Posterior cingulate gyrus (tissue), 11 donors: ENCODE measurements at regions not wholly inside any gene's neighbourhood (a gene's known extent, or its start where the extent isn't known, plus 50 kb on each side); places are given as distances from the start of the nearest gene placed in this dataset.
"Not testable (repeated sequence)": the region's sequence is repeated elsewhere in the genome, so short reads cannot be mapped to it uniquely, and the experiment has no call there.

Experiments used
- DNase-seq, 10 donors: peaks; one replicate each; pipeline versions ENCODE4 v3.0.0 to v3.0.0-alpha.2; 2020 to 2021; ENCODE audit warnings: mixed read lengths in 3 of 10
- intact Hi-C: fragments of 100-400 bp; cut with DNase I; formaldehyde crosslinking; loops from one replicate; pipeline ENCODE4 v1.15.1; 2023

DNA sequence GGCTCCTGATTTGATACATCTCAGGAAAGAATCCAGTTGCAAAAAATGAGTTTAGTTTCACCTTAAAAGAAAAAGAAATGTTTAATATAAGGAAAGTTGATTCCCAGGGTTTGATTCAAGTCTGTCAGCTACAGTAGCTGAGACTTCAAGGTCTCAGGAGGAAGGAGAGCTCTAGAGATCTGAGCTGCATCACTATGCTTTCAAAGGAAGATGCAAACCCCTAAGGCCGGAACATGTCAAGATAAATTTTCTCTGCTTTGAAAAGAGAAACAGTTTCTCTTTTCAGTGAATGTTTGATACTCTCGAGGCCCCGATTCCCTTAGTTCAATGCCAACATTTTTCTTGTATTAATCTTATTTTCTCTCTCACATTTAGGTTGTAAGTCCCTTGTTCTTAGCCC, 128.6 kb downstream of the RGPD3 start:
- DNase-seq: no peak
- intact Hi-C loops: no loop called here

DNA sequence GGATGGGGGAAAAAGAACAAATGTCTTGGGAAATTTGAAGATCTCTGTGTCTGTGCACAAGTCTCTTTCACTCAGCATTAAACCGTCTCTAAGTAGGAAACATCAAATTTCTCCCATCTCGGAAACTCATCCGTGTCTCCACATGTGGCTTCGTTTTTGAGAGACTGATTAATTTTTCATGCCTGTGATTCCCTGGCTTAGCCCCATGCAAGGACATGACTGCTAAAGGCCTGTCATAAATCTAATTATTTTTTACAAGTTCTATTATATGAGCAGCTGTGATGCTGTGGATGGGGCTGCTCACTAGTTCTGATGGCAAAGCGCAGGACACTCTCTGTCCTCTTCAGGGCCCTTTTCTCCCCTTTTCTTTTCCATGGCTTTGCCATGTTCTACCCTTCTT, 129.1 kb downstream of the RGPD3 start:
- intact Hi-C loops: no loop called here
- no peak for DNase-seq

DNA sequence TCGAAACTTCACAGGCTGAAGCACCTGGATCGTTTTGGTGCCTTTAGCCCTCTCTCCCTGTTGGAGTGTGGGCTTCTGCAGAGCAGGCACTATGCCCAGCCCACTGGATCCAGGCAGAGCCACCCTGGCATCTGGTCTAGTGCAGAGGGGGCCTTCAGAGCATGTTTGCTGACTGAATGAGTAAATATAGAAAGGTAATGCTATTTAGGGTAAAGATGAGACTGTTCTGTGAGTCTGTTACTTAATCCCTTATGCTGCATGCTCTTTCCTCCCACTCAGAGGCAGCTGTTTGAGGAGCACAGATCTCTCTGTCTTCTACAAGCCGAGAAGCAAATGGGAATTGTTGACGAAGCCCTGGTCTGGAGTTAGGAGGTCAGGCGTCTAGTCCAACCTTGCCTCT, 130.2 kb downstream of the RGPD3 start:
- DNase-seq: peak in 3 of 10 donors; percentile 8 to 75 (median 27)
- intact Hi-C loops: no loop called here

- no peak for DNase-seq
Measured at GRCh38 chr2:106336737-106337136, 131.5 kb downstream of the RGPD3 start.

GRCh38 chr2:106336108-106336507, 132.1 kb downstream of the RGPD3 start:
- intact Hi-C loops: no loop called here
- DNase-seq: no peak

More at GRCh38 chr2:106336737-106337136, 131.5 kb downstream of the RGPD3 start:
- intact Hi-C loops: no loop called here

DNA sequence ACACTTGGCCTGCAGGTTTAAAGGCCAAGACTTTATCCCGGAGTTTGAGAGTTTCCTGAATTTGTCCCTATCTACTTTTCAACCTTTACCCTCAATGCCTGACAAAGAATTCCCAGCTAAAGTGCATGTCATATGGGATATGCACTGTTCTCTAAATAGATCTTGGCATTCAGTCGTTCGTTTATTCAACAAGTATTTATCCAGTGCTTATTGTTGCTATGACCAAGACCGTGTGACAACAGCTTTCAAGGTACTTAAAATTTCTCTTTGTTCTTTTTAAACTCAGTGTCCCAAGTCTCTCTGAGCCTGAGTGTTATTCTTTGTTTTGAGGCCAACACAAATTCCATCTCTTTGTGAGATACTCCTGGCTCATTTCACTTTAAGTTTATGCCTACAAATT, 133.4 kb downstream of the RGPD3 start:
- intact Hi-C loops: no loop called here
- DNase-seq: no peak

GRCh38 chr2:106333253-106333873, 134.8 kb downstream of the RGPD3 start:
- intact Hi-C loops, DNase-seq: not testable (repeated sequence)

- intact Hi-C loops: no loop called here
- no peak for DNase-seq
Measured at GRCh38 chr2:106332054-106332453, 136.2 kb downstream of the RGPD3 start.

GRCh38 chr2:106330384-106331261, 136.5 kb upstream of the UXS1 start:
- intact Hi-C loops, DNase-seq: not testable (repeated sequence)

DNA sequence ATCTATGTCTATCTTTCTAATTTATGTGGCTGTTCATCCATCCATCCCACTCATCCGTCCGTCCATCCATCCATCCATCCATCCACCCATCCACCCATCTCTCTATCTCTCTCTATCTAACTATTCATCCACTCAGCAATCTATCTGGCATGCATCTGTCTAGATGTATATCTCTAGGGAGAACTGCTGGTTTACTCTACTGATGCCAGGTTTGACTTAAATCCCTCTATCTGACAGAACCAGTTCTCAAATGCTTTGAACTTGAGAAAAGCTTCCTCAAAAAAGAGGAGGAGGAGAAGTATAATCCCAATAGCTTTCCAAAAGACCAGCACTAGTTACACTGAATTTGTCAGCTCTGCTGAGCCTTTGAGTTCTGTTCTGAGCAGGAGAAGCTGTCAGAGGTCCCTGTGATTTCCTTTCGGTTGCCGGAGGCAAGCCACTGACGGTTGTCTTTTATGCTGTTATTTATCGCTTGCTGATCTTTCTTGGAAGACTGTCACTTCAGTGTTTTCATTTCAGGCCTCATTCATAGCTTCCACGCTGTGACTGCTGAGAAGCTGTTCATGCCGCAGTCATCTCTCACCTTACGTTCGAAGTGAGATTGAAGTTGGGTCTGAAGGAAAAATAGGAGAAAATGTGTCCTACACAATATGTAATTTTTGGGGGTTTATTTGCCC, 129.4 kb upstream of the UXS1 start:
- DNase-seq: no peak
- intact Hi-C loops: no loop called here

DNA sequence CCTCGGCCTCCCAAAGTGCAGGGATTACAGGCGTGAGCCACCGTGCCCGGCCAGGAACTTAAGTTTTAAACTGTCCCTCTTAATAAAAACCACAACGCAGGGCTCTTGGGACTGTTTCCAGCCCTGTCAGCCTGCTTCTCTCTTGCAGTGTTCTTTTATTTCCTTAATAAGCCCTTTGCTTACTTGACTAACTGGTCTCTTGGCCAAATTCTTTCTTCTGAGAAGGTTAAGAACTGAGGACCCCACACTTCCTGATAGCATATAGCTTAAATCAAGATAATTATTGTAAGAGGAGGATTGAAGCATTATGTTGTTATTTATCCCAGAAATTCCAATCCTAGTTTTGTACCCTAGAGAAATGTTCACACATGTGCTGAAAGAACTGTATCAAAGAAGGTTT, 128.2 kb upstream of the UXS1 start:
- intact Hi-C loops: no loop called here
- DNase-seq: no peak

- intact Hi-C loops: not testable (repeated sequence)
Measured at GRCh38 chr2:106320439-106320838, 126.3 kb upstream of the UXS1 start.

DNA sequence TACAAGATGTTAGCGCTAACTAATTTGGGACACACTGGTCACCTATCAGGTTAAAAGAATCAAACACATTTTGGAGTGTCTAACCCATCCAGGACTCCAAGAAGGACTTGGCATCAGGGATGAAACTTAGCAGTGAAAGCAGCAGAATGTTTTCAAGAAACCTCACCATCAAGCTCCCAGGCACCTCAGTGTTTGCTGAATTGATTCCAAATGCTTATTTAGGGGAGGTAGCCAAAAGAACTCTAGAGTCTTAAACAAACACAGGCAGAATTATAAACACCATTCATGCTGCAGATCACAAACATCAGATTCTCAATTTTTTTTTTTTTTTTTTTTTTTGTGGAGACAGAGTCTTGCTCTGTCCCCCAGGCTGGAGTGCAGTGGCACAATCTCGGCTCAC, 122.8 kb upstream of the UXS1 start:
- DNase-seq: no peak
- intact Hi-C loops: no loop called here

More at GRCh38 chr2:106320439-106320838, 126.3 kb upstream of the UXS1 start:
- not testable (repeated sequence) for DNase-seq

DNA sequence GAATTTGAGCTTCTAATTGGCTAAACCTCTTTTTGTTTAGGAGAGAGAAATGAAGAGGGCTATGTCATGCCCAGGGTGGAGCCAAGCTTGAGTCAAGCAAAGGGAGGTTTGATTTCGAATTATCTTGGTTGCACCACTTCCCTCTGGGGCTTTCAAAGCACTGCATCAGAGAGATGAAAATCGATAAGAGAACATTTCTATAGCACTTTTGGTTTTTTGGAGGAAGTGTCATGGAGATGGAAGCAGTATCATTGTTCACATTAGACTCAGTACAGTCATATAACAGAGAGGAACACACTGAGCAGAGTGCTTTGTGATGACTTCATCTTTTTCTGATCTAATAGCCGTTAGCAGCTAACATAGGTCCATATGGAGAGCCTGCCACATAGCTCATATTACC, 120.3 kb upstream of the UXS1 start:
- intact Hi-C loops: no loop called here
- no peak for DNase-seq

DNA sequence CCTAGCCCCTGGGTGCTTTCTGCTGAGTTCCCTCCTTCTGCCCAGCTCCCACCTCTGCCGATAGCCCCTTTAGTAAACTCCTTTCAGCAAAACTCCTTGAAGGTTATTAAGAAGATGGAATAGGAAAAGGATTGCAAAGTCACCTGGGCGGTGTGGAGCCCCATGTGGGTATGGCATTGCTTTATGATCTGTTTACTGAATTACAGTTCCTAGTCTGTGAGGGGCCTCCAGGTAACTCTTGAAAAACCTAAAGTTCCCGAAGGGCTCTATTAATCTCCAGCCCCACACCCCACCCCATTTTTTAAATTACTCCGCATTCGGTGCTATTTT, 116.9 kb upstream of the UXS1 start:
- intact Hi-C loops: no loop called here
- no peak for DNase-seq

GRCh38 chr2:106307860-106308259, 113.8 kb upstream of the UXS1 start:
- no peak for DNase-seq
- intact Hi-C loops: no loop called here

- DNase-seq: no peak
- intact Hi-C loops: no loop called here
Measured at GRCh38 chr2:106306387-106306786, 112.3 kb upstream of the UXS1 start.

GRCh38 chr2:106304612-106305184, 110.6 kb upstream of the UXS1 start:
- no peak for DNase-seq
- intact Hi-C loops: no loop called here

- intact Hi-C loops: no loop called here
- no peak for DNase-seq
Measured at GRCh38 chr2:106299696-106300095, 105.6 kb upstream of the UXS1 start.

GRCh38 chr2:106296182-106296815, 102.2 kb upstream of the UXS1 start:
- intact Hi-C loops: no loop called here
- no peak for DNase-seq

DNA sequence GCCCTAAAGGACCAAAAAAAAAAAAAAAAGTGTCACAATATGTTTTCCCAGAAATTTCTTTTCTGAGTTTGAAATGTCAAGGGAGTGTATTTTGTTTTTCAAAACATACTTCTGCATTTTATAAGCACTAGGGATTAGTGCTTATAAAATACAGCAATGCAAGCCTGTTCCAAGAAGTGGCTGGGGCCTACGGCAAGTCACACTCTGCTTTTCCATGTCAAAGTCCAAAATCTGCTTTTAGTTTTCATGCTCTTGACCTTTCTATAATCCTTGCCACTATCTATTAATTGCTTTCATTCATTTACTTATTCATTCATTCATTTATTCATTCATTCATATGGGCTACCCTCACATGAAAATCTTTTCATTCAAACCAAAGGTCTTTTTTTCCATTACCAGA, 100.1 kb upstream of the UXS1 start:
- intact Hi-C loops: no loop called here
- DNase-seq: no peak
